NOMO-1 (cell line): ENCODE measurements at regions not wholly inside any gene's neighbourhood (a gene's known extent, or its start where the extent isn't known, plus 50 kb on each side); places are given as distances from the start of the nearest gene placed in this dataset.
A peak's percentile ranks its signal among the peaks of the same experiment; 100 is the strongest.
"Not testable (repeated sequence)": the region's sequence is repeated elsewhere in the genome, so short reads cannot be mapped to it uniquely, and the experiment has no call there.

Experiments used
- DNase-seq, 2 experiments: peaks; one replicate each; lab custom pipeline; 2025; ENCODE audit not compliant: unreplicated experiment in 2 of 2; lab: John Stamatoyannopoulos, UW

- DNase-seq, result no peak
Observed at GRCh38 chr14:106302661-106303060, 776.3 kb downstream of the TMEM121 start.

GRCh38 chr14:106304271-106304670 is 777.9 kb downstream of the TMEM121 start:
- no peak for DNase-seq

GRCh38 chr14:106308839-106309389 is 782.5 kb downstream of the TMEM121 start:
- DNase-seq, result peak; percentile 1 to 27

GRCh38 chr14:106309423-106309822 is 783.0 kb downstream of the TMEM121 start:
- no peak for DNase-seq

- no peak for DNase-seq
Observed at GRCh38 chr14:106315436-106315835, 789.1 kb downstream of the TMEM121 start.

- DNase-seq, result no peak
Observed at GRCh38 chr14:106317593-106317992, 791.2 kb downstream of the TMEM121 start.

- no peak for DNase-seq
Observed at GRCh38 chr14:106318700-106319099, 792.3 kb downstream of the TMEM121 start.

GRCh38 chr14:106323970-106324369 is 797.6 kb downstream of the TMEM121 start:
- DNase-seq, result peak in 1 of 2 experiments; percentile 2

GRCh38 chr14:106327234-106327633 is 800.9 kb downstream of the TMEM121 start:
- no peak for DNase-seq

GRCh38 chr14:106327702-106328353 is 801.4 kb downstream of the TMEM121 start:
- not testable (repeated sequence) for DNase-seq

GRCh38 chr14:106329243-106329642 is 802.9 kb downstream of the TMEM121 start:
- not testable (repeated sequence) for DNase-seq

- DNase-seq, result not testable (repeated sequence)
Observed at GRCh38 chr14:106329987-106330774, 803.8 kb downstream of the TMEM121 start.

- not testable (repeated sequence) for DNase-seq
Observed at GRCh38 chr14:106334428-106335109, 808.2 kb downstream of the TMEM121 start.

- not testable (repeated sequence) for DNase-seq
Observed at GRCh38 chr14:106335110-106335429, 808.7 kb downstream of the TMEM121 start.

GRCh38 chr14:106338775-106339174 is 812.4 kb downstream of the TMEM121 start:
- DNase-seq, result not testable (repeated sequence)

GRCh38 chr14:106340658-106341057 is 814.3 kb downstream of the TMEM121 start:
- not testable (repeated sequence) for DNase-seq

- not testable (repeated sequence) for DNase-seq
Observed at GRCh38 chr14:106341161-106341560, 814.8 kb downstream of the TMEM121 start.

GRCh38 chr14:106343626-106344025 is 817.2 kb downstream of the TMEM121 start:
- no peak for DNase-seq

- DNase-seq, result not testable (repeated sequence)
Observed at GRCh38 chr14:106344065-106344614, 817.8 kb downstream of the TMEM121 start.

GRCh38 chr14:106344791-106345479 is 818.6 kb downstream of the TMEM121 start:
- not testable (repeated sequence) for DNase-seq
